ENCODE measurements at regions not wholly inside any gene's neighbourhood (a gene's known extent, or its start where the extent isn't known, plus 50 kb on each side); places are given as distances from the start of the nearest gene placed in this dataset.

DNA sequence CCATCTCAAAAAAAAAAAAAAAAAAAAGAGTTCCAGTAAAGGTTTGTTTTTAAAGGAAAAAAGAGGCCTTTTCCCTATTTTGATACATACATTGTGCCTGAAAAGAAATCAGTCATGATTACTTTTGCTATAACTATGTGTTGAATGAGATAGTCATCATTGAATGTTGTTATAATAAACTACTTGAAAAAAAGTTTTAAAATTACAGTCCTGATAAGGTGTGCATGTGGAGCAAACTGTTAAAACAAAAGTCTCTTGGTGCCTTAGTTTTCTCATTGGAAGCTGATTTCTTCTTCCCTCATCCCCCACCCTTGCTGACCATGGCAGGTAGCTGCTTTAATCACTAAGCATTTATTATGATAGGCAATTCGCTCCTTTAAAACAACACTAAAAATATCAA lies 172.3 kb upstream of the TBCA start:
- TF ChIP-seq, protein P1, sequence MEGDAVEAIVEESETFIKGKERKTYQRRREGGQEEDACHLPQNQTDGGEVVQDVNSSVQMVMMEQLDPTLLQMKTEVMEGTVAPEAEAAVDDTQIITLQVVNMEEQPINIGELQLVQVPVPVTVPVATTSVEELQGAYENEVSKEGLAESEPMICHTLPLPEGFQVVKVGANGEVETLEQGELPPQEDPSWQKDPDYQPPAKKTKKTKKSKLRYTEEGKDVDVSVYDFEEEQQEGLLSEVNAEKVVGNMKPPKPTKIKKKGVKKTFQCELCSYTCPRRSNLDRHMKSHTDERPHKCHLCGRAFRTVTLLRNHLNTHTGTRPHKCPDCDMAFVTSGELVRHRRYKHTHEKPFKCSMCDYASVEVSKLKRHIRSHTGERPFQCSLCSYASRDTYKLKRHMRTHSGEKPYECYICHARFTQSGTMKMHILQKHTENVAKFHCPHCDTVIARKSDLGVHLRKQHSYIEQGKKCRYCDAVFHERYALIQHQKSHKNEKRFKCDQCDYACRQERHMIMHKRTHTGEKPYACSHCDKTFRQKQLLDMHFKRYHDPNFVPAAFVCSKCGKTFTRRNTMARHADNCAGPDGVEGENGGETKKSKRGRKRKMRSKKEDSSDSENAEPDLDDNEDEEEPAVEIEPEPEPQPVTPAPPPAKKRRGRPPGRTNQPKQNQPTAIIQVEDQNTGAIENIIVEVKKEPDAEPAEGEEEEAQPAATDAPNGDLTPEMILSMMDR (IDR thresholded peaks at IDR 0.05 in 2 of 3, conservative IDR thresholded peaks at IDR 0.05 in 1 of 3; ENCODE audit: control insufficient read depth in 2 of 3, extremely low read depth in 1 of 3, insufficient read depth in 1 of 3, low read depth in 3 of 3, low read length in 3 of 3), result no peak
- TF ChIP-seq POLR2AphosphoS5 (IDR thresholded peaks at IDR 0.05; ENCODE audit: low read length) (no peak), TCF12 (IDR thresholded peaks at IDR 0.05; ENCODE audit: low read depth, low read length) (no peak), SP1 (IDR thresholded peaks at IDR 0.05; ENCODE audit: low read depth, low read length) (no peak), KDM1A (IDR thresholded peaks at IDR 0.05; ENCODE audit: borderline replicate concordance) (no peak), ASH2L (IDR thresholded peaks at IDR 0.05; ENCODE audit: borderline replicate concordance, low read depth) (no peak)
- TF ChIP-seq, protein P2, sequence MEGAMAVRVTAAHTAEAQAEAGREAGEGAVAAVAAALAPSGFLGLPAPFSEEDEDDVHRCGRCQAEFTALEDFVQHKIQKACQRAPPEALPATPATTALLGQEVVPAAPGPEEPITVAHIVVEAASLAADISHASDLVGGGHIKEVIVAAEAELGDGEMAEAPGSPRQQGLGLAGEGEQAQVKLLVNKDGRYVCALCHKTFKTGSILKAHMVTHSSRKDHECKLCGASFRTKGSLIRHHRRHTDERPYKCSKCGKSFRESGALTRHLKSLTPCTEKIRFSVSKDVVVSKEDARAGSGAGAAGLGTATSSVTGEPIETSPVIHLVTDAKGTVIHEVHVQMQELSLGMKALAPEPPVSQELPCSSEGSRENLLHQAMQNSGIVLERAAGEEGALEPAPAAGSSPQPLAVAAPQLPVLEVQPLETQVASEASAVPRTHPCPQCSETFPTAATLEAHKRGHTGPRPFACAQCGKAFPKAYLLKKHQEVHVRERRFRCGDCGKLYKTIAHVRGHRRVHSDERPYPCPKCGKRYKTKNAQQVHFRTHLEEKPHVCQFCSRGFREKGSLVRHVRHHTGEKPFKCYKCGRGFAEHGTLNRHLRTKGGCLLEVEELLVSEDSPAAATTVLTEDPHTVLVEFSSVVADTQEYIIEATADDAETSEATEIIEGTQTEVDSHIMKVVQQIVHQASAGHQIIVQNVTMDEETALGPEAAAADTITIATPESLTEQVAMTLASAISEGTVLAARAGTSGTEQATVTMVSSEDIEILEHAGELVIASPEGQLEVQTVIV (IDR thresholded peaks at IDR 0.05; ENCODE audit: borderline replicate concordance, partially characterized antibody), result no peak
